Spleen (tissue), 11 donors: ENCODE measurements at regions not wholly inside any gene's neighbourhood (a gene's known extent, or its start where the extent isn't known, plus 50 kb on each side); places are given as distances from the start of the nearest gene placed in this dataset.
"Not testable (repeated sequence)": the region's sequence is repeated elsewhere in the genome, so short reads cannot be mapped to it uniquely, and the experiment has no call there.

Source experiments
- DNase-seq: peaks from one replicate; pipeline ENCODE4 v3.0.0-alpha.2; 2020
- H3K27ac ChIP-seq, 8 donors: fragments of 200-600 bp; sonication (generic) in 7 of 8; 1 replicate in 4 of 8; 2 replicates in 4 of 8; pipeline versions ENCODE4 v1.5.0 to v1.8.0; 2016 to 2021; ENCODE audit warnings: inconsistent platforms in 4 of 8, mild to moderate bottlenecking in 4 of 8, moderate library complexity in 1 of 8
- H3K27me3 ChIP-seq, 7 donors: fragments of 200-600 bp; sonication (generic) in 6 of 7; replicated peaks in 1 of 7; 1 replicate in 4 of 7; 2 replicates in 3 of 7; pipeline versions ENCODE4 v1.5.0 to v1.8.0; 2016 to 2021; ENCODE audit warnings: inconsistent platforms in 3 of 7, mild to moderate bottlenecking in 1 of 7
- H3K36me3 ChIP-seq, 6 donors: fragments of 200-600 bp; sonication (generic) in 5 of 6; 1 replicate in 4 of 6; 2 replicates in 2 of 6; pipeline versions ENCODE4 v1.5.0 to v1.8.0; 2016 to 2021; ENCODE audit warnings: inconsistent platforms in 2 of 6
- H3K4me1 ChIP-seq, 6 donors: fragments of 200-600 bp; sonication (generic) in 5 of 6; 1 replicate in 3 of 6; 2 replicates in 3 of 6; pipeline versions ENCODE4 v1.5.0 to v1.8.0; 2016 to 2021; ENCODE audit warnings: inconsistent platforms in 3 of 6
- H3K4me3 ChIP-seq, 8 donors: fragments of 200-600 bp; sonication (generic) in 7 of 8; 1 replicate in 4 of 8; 2 replicates in 4 of 8; pipeline versions ENCODE4 v1.5.0 to v1.8.0; 2016 to 2021; ENCODE audit warnings: inconsistent platforms in 4 of 8, mild to moderate bottlenecking in 4 of 8, moderate library complexity in 2 of 8
- H3K9me3 ChIP-seq, 8 donors: fragments of 200-600 bp; sonication (generic) in 7 of 8; 1 replicate in 4 of 8; 2 replicates in 4 of 8; pipeline versions ENCODE4 v1.5.0 to v1.8.0; 2016 to 2021; ENCODE audit warnings: inconsistent platforms in 4 of 8
- CTCF ChIP-seq, 11 experiments: fragments of 200-600 bp in 7 of 11; fragments of 450-650 bp in 4 of 11; sonication (generic) in 4 of 11; IDR thresholded peaks in 8 of 11; conservative IDR thresholded peaks in 3 of 11; 1 replicate in 7 of 11; 2 replicates in 4 of 11; pipeline versions ENCODE4 v1.4.0 to v1.8.0; 2016 to 2021; ENCODE audit warnings: antibody characterized with exemption in 11 of 11, inconsistent platforms in 4 of 11, mild to moderate bottlenecking in 1 of 11
- POLR2A ChIP-seq, 3 donors: fragments of 450-650 bp; IDR thresholded peaks; one replicate each; pipeline ENCODE4 v1.5.1; 2017; ENCODE audit warnings: antibody characterized with exemption in 3 of 3, mild to moderate bottlenecking in 1 of 3
- POLR2AphosphoS5 ChIP-seq, 3 donors: sonication (generic); formaldehyde crosslinking; IDR thresholded peaks; one replicate each; pipeline ENCODE4 v1.5.1; 2017; ENCODE audit warnings: antibody characterized with exemption in 3 of 3
- WGBS, 5 donors: extraction: QIAGEN DNeasy Blood & Tissue Kit in 3 of 5; methylation state at CpG; one replicate each; pipeline versions ENCODE4 v1.1.5 to v1.1.7; 2013 to 2018; 5-methylcytosine and 5-hydroxymethylcytosine counted together
- intact Hi-C: fragments of 100-400 bp; cut with DNase I; formaldehyde crosslinking; loops from one replicate; pipeline ENCODE4 v1.15.0; 2023; ENCODE audit warnings: low total_unique reads
- donor health status: healthy with polysubstance abuse.
- donor health status: DM: no; HTN: no; CAD: no; lungs with moderate emphysema.
- donor health status: DM: no; HTN: no; CAD: no.
- donor health status: Bipolar disorder and iron deficiency.
- donor health status: healthy.
- donor health status: DM: no; HTN: no; CAD: no.
- donor health status: DM: yes; HTN: yes; CAD: no.

GRCh38 chr3:74842141-74842540, 227.7 kb upstream of the CNTN3 start:
- TF ChIP-seq POLR2AphosphoS5 (IDR thresholded peaks at IDR 0.05), result no peak
- TF ChIP-seq CTCF (IDR thresholded peaks at IDR 0.05 in 8 of 11, conservative IDR thresholded peaks at IDR 0.05 in 3 of 11), result no peak
- no peak for TF ChIP-seq POLR2A (IDR thresholded peaks at IDR 0.05)
- no peak overlapping the region for H3K27ac ChIP-seq
- no peak overlapping the region for H3K4me3 ChIP-seq
- DNase-seq, result no peak
- H3K27me3 ChIP-seq, result no peaks in the 10 kb centered on the region
- intact Hi-C loops, result no loop called here
- no peaks in the 10 kb centered on the region for H3K9me3 ChIP-seq
- H3K36me3 ChIP-seq, result no peaks in the 10 kb centered on the region
- WGBS, 5 donors, result 35 to 69% (median 47%) methylated on average over 1 of the region's 1 CpG
- H3K4me1 ChIP-seq, result no peaks in the 10 kb centered on the region

- DNase-seq, result no peak
- Histone ChIP-seq H3K27ac (no peak overlapping the region), H3K27me3 (no peaks in the 10 kb centered on the region), H3K4me3 (no peak overlapping the region), H3K4me1 (no peaks in the 10 kb centered on the region), H3K9me3 (no peaks in the 10 kb centered on the region), H3K36me3 (no peaks in the 10 kb centered on the region)
- intact Hi-C loops, result no loop called here
- WGBS, 5 donors, result 86 to 89% (median 88%) methylated on average over 2 of the region's 2 CpGs
- TF ChIP-seq POLR2A (IDR thresholded peaks at IDR 0.05), result no peak
Observed at GRCh38 chr3:74839566-74839965, 225.1 kb upstream of the CNTN3 start.

- no peaks in the 10 kb centered on the region for H3K27me3 ChIP-seq
- intact Hi-C loops, result no loop called here
- no peaks in the 10 kb centered on the region for H3K4me1 ChIP-seq
- no peak for DNase-seq
- H3K27ac ChIP-seq, result no peak overlapping the region
- H3K4me3 ChIP-seq, result no peak overlapping the region
- TF ChIP-seq POLR2AphosphoS5 (IDR thresholded peaks at IDR 0.05) (no peak), POLR2A (IDR thresholded peaks at IDR 0.05) (no peak), CTCF (IDR thresholded peaks at IDR 0.05 in 8 of 11, conservative IDR thresholded peaks at IDR 0.05 in 3 of 11) (no peak)
- no peaks in the 10 kb centered on the region for H3K36me3 ChIP-seq
- WGBS, 5 donors, result 72 to 75% (median 73%) methylated on average over 6 of the region's 6 CpGs
- H3K9me3 ChIP-seq, result peaks cover 0 to 6% (median 0%) of the 10 kb centered on the region in 8 donors
Observed at GRCh38 chr3:74832925-74833324, 218.5 kb upstream of the CNTN3 start.

GRCh38 chr3:74830845-74831244, 216.4 kb upstream of the CNTN3 start:
- 51 to 61% (median 55%) methylated on average over 5 of the region's 5 CpGs for WGBS, 5 donors
- H3K4me3 ChIP-seq, H3K27ac ChIP-seq, H3K9me3 ChIP-seq, H3K36me3 ChIP-seq, DNase-seq, intact Hi-C loops, H3K4me1 ChIP-seq, H3K27me3 ChIP-seq: not testable (repeated sequence)

GRCh38 chr3:74825404-74825803, 210.9 kb upstream of the CNTN3 start:
- WGBS, 5 donors, result 89 to 95% (median 92%) methylated on average over 11 of the region's 11 CpGs
- H3K4me1 ChIP-seq, H3K4me3 ChIP-seq, DNase-seq, intact Hi-C loops, H3K27ac ChIP-seq, H3K27me3 ChIP-seq, H3K36me3 ChIP-seq: not testable (repeated sequence)
- peaks cover 0 to 27% (median 5%) of the 10 kb centered on the region in 8 donors for H3K9me3 ChIP-seq

- intact Hi-C loops, result no loop called here
- Histone ChIP-seq H3K4me3 (no peak overlapping the region), H3K9me3 (peaks cover 0 to 33% (median 9%) of the 10 kb centered on the region in 8 donors), H3K27ac (no peak overlapping the region), H3K4me1 (no peaks in the 10 kb centered on the region), H3K36me3 (no peaks in the 10 kb centered on the region), H3K27me3 (no peaks in the 10 kb centered on the region)
- WGBS, 5 donors, result 75 to 100% (median 81%) methylated on average over 2 to 4 of the region's 4 CpGs
- DNase-seq, result no peak
- TF ChIP-seq POLR2AphosphoS5 (IDR thresholded peaks at IDR 0.05), result no peak
- no peak for TF ChIP-seq CTCF (IDR thresholded peaks at IDR 0.05 in 8 of 11, conservative IDR thresholded peaks at IDR 0.05 in 3 of 11)
- no peak for TF ChIP-seq POLR2A (IDR thresholded peaks at IDR 0.05)
Observed at GRCh38 chr3:74824366-74824765, 209.9 kb upstream of the CNTN3 start.
